Astrocyte (in vitro differentiated cells and primary cell): ENCODE measurements at regions not wholly inside any gene's neighbourhood (a gene's known extent, or its start where the extent isn't known, plus 50 kb on each side); places are given as distances from the start of the nearest gene placed in this dataset.

ENCODE experiments used
- DNase-seq: peaks from one replicate; pipeline ENCODE4 v3.0.0-alpha.2; 2010; ENCODE audit warnings: low read depth
- FAIRE-seq: peaks from 2 replicates; lab custom pipeline; 2011; peaks lifted over from hg19 to GRCh38; lab: Jason Lieb, UNC
- H2AFZ ChIP-seq: 2 replicates; pipeline ENCODE4 v1.6.0; 2012; ENCODE audit warnings: low read depth, low read length, inconsistent platforms
- H3K27ac ChIP-seq: 2 replicates; pipeline ENCODE4 v1.5.1; 2011; ENCODE audit warnings: low read depth, low read length, inconsistent platforms
- H3K27me3 ChIP-seq: 2 replicates; pipeline ENCODE4 v1.6.0; 2011; ENCODE audit warnings: low read length, inconsistent platforms; ENCODE audit not compliant: insufficient read depth
- H3K36me3 ChIP-seq: 2 replicates; pipeline ENCODE4 v1.5.1; 2011; ENCODE audit warnings: low read length, inconsistent platforms; ENCODE audit not compliant: insufficient read depth
- H3K4me1 ChIP-seq: 2 replicates; pipeline ENCODE4 v1.5.1; 2011; ENCODE audit warnings: low read length, inconsistent platforms; ENCODE audit not compliant: insufficient read depth
- H3K4me2 ChIP-seq: 2 replicates; pipeline ENCODE4 v1.6.0; 2012; ENCODE audit warnings: low read length, inconsistent platforms
- H3K4me3 ChIP-seq: 2 replicates; pipeline ENCODE4 v1.5.1; 2011; ENCODE audit warnings: low read depth, mild to moderate bottlenecking, low read length, inconsistent platforms; ENCODE audit not compliant: insufficient read depth
- H3K79me2 ChIP-seq: 2 replicates; pipeline ENCODE4 v1.6.0; 2012; ENCODE audit warnings: mild to moderate bottlenecking, low read length, inconsistent platforms; ENCODE audit not compliant: insufficient read depth
- H3K9ac ChIP-seq: 2 replicates; pipeline ENCODE4 v1.6.0; 2012; ENCODE audit warnings: mild to moderate bottlenecking, low read length, inconsistent platforms
- H3K9me3 ChIP-seq: 2 replicates; pipeline ENCODE4 v1.5.1; 2012; ENCODE audit warnings: low read depth, mild to moderate bottlenecking, low read length, inconsistent platforms; ENCODE audit not compliant: insufficient read depth
- H4K20me1 ChIP-seq: 2 replicates; pipeline ENCODE4 v1.6.0; 2012; ENCODE audit warnings: low read length, inconsistent platforms; ENCODE audit not compliant: insufficient read depth
- H3K27ac Mint-ChIP-seq: one replicate; pipeline ENCODE4 v1.8.0; 2021; ENCODE audit warnings: mild to moderate bottlenecking, mixed read lengths; ENCODE audit not compliant: unreplicated experiment
- H3K27me3 Mint-ChIP-seq: one replicate; pipeline ENCODE4 v1.8.0; 2021; ENCODE audit warnings: low read depth, mixed read lengths; ENCODE audit not compliant: unreplicated experiment
- H3K36me3 Mint-ChIP-seq: one replicate; pipeline ENCODE4 v1.8.0; 2021; ENCODE audit warnings: low read depth, mixed read lengths; ENCODE audit not compliant: unreplicated experiment
- H3K4me1 Mint-ChIP-seq: one replicate; pipeline ENCODE4 v1.8.0; 2021; ENCODE audit warnings: low read depth, mixed read lengths; ENCODE audit not compliant: unreplicated experiment
- H3K4me3 Mint-ChIP-seq: one replicate; pipeline ENCODE4 v1.8.0; 2021; ENCODE audit warnings: mild to moderate bottlenecking, moderate library complexity, mixed read lengths; ENCODE audit not compliant: unreplicated experiment
- H3K9me3 Mint-ChIP-seq: one replicate; pipeline ENCODE4 v1.8.0; 2021; ENCODE audit warnings: mild to moderate bottlenecking, mixed read lengths; ENCODE audit not compliant: unreplicated experiment
- EZH2 ChIP-seq: IDR thresholded peaks from 2 replicates; pipeline ENCODE4 v1.6.1; 2012; ENCODE audit warnings: mild to moderate bottlenecking, low read length, inconsistent platforms; ENCODE audit not compliant: insufficient read depth
- TF ChIP-seq, protein P1 (sequence below): IDR thresholded peaks from 2 replicates; pipeline ENCODE4 v1.5.1; 2011; ENCODE audit warnings: low read depth, mild to moderate bottlenecking, inconsistent platforms, low read length, moderate library complexity; ENCODE audit not compliant: insufficient read depth

DNA sequence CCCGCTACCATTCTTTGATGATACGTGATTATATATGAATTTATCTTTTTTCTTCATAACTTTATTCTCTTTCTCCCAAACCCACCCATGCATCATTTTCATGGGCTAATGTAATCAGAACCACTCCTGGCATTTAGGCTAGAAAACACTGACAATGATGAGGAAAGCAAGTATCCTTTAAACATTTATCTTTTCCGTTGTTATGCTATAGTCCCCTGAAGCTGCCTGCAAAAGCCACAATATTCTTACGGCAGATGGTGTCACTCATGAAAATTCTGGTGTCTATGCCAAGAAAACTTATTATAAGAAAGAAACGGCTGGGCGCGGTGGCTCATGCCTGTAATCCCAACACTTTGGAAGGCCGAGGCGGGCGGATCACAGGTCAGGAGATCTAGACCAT lies 221.8 kb upstream of the CTAGE1 start:
- H3K36me3 ChIP-seq: no peaks in the 10 kb centered on the region
- H3K4me1 Mint-ChIP-seq: peaks cover 19% of the 10 kb centered on the region
- DNase-seq (peak; percentile 44), FAIRE-seq (no peak)
- peaks cover 2% of the 10 kb centered on the region for H3K9me3 ChIP-seq
- peak overlapping the region; percentile 42 for H3K4me2 ChIP-seq
- no peaks in the 10 kb centered on the region for H3K27me3 ChIP-seq
- no peaks in the 10 kb centered on the region for H3K79me2 ChIP-seq
- H3K27ac ChIP-seq: peak overlapping the region; percentile 87
- H3K9ac ChIP-seq: peak overlapping the region; percentile 35
- H3K36me3 Mint-ChIP-seq: no peaks in the 10 kb centered on the region
- peaks cover 6% of the 10 kb centered on the region for H3K9me3 Mint-ChIP-seq
- H3K4me3 Mint-ChIP-seq: no peak overlapping the region
- peaks cover 24% of the 10 kb centered on the region for H3K4me1 ChIP-seq
- TF ChIP-seq EZH2: no peak
- TF ChIP-seq, protein P1, sequence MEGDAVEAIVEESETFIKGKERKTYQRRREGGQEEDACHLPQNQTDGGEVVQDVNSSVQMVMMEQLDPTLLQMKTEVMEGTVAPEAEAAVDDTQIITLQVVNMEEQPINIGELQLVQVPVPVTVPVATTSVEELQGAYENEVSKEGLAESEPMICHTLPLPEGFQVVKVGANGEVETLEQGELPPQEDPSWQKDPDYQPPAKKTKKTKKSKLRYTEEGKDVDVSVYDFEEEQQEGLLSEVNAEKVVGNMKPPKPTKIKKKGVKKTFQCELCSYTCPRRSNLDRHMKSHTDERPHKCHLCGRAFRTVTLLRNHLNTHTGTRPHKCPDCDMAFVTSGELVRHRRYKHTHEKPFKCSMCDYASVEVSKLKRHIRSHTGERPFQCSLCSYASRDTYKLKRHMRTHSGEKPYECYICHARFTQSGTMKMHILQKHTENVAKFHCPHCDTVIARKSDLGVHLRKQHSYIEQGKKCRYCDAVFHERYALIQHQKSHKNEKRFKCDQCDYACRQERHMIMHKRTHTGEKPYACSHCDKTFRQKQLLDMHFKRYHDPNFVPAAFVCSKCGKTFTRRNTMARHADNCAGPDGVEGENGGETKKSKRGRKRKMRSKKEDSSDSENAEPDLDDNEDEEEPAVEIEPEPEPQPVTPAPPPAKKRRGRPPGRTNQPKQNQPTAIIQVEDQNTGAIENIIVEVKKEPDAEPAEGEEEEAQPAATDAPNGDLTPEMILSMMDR: no peak
- no peaks in the 10 kb centered on the region for H4K20me1 ChIP-seq
- peak overlapping the region; percentile 84 for H3K27ac Mint-ChIP-seq
- H3K27me3 Mint-ChIP-seq: no peaks in the 10 kb centered on the region
- no peak overlapping the region for H2AFZ ChIP-seq
- no peak overlapping the region for H3K4me3 ChIP-seq

DNA sequence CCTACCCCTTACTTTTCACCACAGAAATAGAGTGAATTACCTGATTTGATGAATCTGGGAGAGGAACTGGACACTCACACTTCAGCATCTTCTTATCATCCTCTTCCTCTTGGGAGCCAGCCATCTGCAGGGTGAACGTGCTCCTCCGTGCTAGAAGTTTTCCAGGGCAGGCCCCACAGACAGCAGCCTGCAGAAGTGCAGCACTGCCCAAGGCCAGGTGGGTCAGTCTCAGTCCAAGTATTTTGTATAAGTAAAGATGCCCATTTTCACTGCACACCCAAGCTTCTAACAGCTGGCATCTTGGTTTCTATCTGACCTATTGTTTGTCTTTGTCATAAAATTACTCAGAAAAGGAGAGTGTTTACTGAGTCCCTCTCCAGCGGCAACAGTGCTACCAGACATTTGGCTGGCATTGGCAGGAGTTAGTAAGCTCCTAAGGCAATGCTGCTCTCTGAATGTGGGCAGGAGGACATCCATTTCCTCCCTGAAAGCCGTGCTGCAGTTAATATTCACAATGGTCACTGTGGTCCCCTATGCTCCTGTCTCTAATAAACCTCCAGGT lies 222.6 kb upstream of the CTAGE1 start:
- Mint-ChIP-seq H3K4me3 (no peak overlapping the region), H3K27me3 (no peaks in the 10 kb centered on the region), H3K36me3 (no peaks in the 10 kb centered on the region), H3K4me1 (peaks cover 19% of the 10 kb centered on the region), H3K27ac (no peak overlapping the region), H3K9me3 (peaks cover 6% of the 10 kb centered on the region)
- H3K27me3 ChIP-seq: no peaks in the 10 kb centered on the region
- no peak overlapping the region for H3K4me2 ChIP-seq
- H3K9me3 ChIP-seq: peaks cover 2% of the 10 kb centered on the region
- no peak overlapping the region for H3K27ac ChIP-seq
- H2AFZ ChIP-seq: no peak overlapping the region
- no peak overlapping the region for H3K9ac ChIP-seq
- DNase-seq (no peak), FAIRE-seq (no peak)
- H3K4me1 ChIP-seq: peaks cover 24% of the 10 kb centered on the region
- TF ChIP-seq EZH2: no peak
- TF ChIP-seq, protein P1: no peak
- H3K36me3 ChIP-seq: no peaks in the 10 kb centered on the region
- H3K79me2 ChIP-seq: no peaks in the 10 kb centered on the region
- H3K4me3 ChIP-seq: no peak overlapping the region
- H4K20me1 ChIP-seq: no peaks in the 10 kb centered on the region

DNA sequence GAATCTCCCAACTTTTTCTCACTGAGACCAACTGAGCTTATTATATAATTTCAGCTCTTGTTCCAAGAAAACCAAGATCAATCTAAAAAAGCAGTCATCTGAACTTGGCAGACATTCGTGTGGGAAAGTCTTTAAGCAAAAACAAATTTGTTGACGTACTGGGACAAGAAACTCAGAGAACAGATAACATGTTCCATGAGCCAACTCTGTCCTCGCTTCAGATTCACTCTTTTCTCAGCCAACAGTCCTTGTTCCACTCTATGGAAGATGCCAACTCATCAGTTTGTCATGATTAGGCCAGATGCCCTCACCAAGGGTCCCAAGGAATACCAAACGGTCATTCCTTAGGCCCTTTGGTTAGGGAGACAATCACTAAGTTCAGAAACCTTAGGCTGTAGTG lies 224.2 kb upstream of the CTAGE1 start:
- Mint-ChIP-seq H3K4me1 (peaks cover 19% of the 10 kb centered on the region), H3K4me3 (no peak overlapping the region), H3K36me3 (no peaks in the 10 kb centered on the region), H3K9me3 (no peaks in the 10 kb centered on the region), H3K27ac (no peak overlapping the region), H3K27me3 (no peaks in the 10 kb centered on the region)
- no peak overlapping the region for H3K9ac ChIP-seq
- H2AFZ ChIP-seq: no peak overlapping the region
- H4K20me1 ChIP-seq: no peaks in the 10 kb centered on the region
- no peak overlapping the region for H3K4me3 ChIP-seq
- H3K36me3 ChIP-seq: no peaks in the 10 kb centered on the region
- no peak for TF ChIP-seq EZH2
- TF ChIP-seq, protein P1: no peak
- peaks cover 24% of the 10 kb centered on the region for H3K4me1 ChIP-seq
- FAIRE-seq (no peak), DNase-seq (no peak)
- peaks cover 2% of the 10 kb centered on the region for H3K9me3 ChIP-seq
- no peaks in the 10 kb centered on the region for H3K79me2 ChIP-seq
- no peak overlapping the region for H3K4me2 ChIP-seq
- H3K27me3 ChIP-seq: no peaks in the 10 kb centered on the region
- no peak overlapping the region for H3K27ac ChIP-seq
